ENCODE measurements at regions not wholly inside any gene's neighbourhood (a gene's known extent, or its start where the extent isn't known, plus 50 kb on each side); places are given as distances from the start of the nearest gene placed in this dataset.

DNA sequence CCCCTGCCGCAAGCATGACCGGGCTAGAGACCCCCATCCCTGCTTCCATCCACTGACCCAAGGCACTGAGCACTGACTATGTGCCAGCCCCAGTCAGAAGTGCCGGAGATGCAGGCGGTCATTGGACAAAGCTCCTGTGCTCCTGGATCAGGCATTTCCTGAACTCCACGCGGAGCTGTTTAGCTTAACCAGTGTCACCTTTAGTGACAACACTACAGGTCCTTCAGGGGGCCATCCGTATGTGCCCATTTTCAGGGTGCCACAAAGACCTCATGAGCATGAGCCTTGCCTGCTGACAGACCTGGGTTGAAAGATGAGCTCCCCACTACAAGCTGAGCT is 63.0 kb upstream of the FGF3 start:
- in situ Hi-C loops (cut with HindIII; ENCODE audit: extremely low pct_ligation_motif_present, low pct_unique_long_range_greater_than_20kb): no loop called here
- FAIRE-seq (no peak), DNase-seq (ENCODE audit: low spot score) (no peak), ATAC-seq (no peak)
- 74% methylated on average over 7 of the region's 7 CpGs for WGBS (ENCODE audit: low lambda C conversion rate)
- H3K9ac ChIP-seq (ENCODE audit: insufficient read depth, low read depth, low read length): no peak overlapping the region
- H3K4me2 ChIP-seq (ENCODE audit: low read depth, low read length): no peak overlapping the region
- no peaks in the 10 kb centered on the region for H3K36me3 ChIP-seq (replicated peaks in 1 of 2; ENCODE audit: control insufficient read depth in 1 of 2, insufficient read depth in 2 of 2, low read length in 2 of 2)
- intact Hi-C loops (cut with micrococcal nuclease; ENCODE audit: unreplicated experiment): no loop called here
- no peaks in the 10 kb centered on the region for H3K4me1 ChIP-seq (ENCODE audit: insufficient read depth, low read length)
- H3K27me3 ChIP-seq (ENCODE audit: control insufficient read depth in 1 of 2, insufficient read depth in 2 of 2, low read length in 2 of 2): peaks cover 7 to 41% of the 10 kb centered on the region in 2 experiments; a peak in 4 of 5 replicates
- no TSS peak for BruUV-seq (replicated peaks)
- H3K4me3 ChIP-seq (replicated peaks in 1 of 3; ENCODE audit: insufficient read depth in 1 of 3, low read depth in 2 of 3, low read length in 3 of 3): no peak overlapping the region
- H3K79me2 ChIP-seq (ENCODE audit: insufficient read depth, low read length): no peaks in the 10 kb centered on the region
- no peak overlapping the region for H2AFZ ChIP-seq (ENCODE audit: low read length)
- no peak overlapping the region for H3K27ac ChIP-seq (ENCODE audit: extremely low read length, insufficient read depth, low read length)
- H4K20me1 ChIP-seq (ENCODE audit: insufficient read depth, low read length): no peaks in the 10 kb centered on the region
- no peaks in the 10 kb centered on the region for H3K9me3 ChIP-seq (ENCODE audit: low read length)
- POLR2A ChIA-PET: no interaction called here
- CTCF ChIA-PET (ENCODE audit: low intra/inter-chr PET ratio, low total read pairs): no interaction called here
- TF ChIP-seq, protein P1, sequence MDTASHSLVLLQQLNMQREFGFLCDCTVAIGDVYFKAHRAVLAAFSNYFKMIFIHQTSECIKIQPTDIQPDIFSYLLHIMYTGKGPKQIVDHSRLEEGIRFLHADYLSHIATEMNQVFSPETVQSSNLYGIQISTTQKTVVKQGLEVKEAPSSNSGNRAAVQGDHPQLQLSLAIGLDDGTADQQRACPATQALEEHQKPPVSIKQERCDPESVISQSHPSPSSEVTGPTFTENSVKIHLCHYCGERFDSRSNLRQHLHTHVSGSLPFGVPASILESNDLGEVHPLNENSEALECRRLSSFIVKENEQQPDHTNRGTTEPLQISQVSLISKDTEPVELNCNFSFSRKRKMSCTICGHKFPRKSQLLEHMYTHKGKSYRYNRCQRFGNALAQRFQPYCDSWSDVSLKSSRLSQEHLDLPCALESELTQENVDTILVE (CRISPR knock-in tag; IDR thresholded peaks at IDR 0.05): no peak
- TF ChIP-seq ZNF3 (CRISPR knock-in tag; IDR thresholded peaks at IDR 0.05) (no peak), ZNF329 (CRISPR knock-in tag; IDR thresholded peaks at IDR 0.05; ENCODE audit: low read depth) (peak; percentile 96), KLF13 (CRISPR knock-in tag; IDR thresholded peaks at IDR 0.05) (no peak)

DNA sequence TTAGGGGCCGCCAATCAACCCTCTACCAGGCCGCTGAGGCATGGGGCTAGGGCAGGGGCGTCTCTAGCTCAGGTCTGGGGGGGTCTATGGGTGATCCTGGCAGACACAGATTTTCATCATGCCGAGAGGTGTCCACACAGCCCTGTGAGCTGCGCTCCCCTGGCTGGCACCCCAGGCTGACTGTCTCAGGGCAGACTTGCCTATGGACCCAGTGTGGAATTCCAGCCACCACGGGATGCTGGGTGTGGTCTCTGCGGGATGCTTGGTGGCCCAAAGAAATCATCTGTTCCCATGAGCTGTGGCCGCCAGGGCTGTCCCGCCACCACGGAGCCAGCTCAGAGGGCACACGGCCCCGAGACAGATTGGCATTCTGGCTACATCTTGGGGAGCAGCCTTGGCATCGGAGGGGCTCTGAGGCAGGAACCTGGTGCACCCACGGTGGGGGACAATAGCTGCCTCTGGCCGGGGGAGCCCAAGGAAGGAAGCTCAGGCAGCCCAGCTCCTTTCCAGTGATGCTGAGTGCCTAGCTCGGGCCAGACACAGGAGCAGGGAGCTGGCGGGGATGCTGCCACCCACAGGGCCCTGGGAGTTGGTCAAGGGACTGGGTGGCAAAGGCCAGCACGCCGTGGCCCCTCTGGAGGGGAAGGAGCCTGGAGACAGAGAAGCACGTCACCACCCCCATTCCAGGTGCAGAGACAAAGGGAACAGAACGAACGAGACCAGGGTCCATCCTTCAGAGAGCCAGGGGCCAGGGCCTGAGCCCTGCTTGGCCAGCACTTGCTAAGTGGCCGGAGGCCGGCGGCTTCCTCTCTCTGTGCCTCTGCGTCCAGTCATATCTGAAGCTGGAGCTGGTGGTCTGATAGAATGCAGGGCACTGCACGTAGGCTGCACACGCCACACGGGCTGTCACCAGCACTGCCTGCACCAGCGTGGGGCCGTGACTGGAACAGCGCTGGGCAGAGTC is 64.4 kb upstream of the FGF3 start:
- TF ChIP-seq SNRNP70 (IDR thresholded peaks at IDR 0.05; ENCODE audit: low read depth, low read length) (no peak), ZEB1 (IDR thresholded peaks at IDR 0.05; ENCODE audit: insufficient replicate concordance, low read depth) (no peak)
- ChIA-PET CTCF (ENCODE audit: low intra/inter-chr PET ratio, low total read pairs) (no interaction called here), POLR2A (no interaction called here)
- Histone ChIP-seq H3K4me2 (ENCODE audit: low read depth, low read length) (no peak overlapping the region), H3K27me3 (ENCODE audit: control insufficient read depth in 1 of 2, insufficient read depth in 2 of 2, low read length in 2 of 2) (peaks cover 4 to 41% of the 10 kb centered on the region in 2 experiments; a peak in 3 of 5 replicates), H3K36me3 (replicated peaks in 1 of 2; ENCODE audit: control insufficient read depth in 1 of 2, insufficient read depth in 2 of 2, low read length in 2 of 2) (no peaks in the 10 kb centered on the region), H3K9me3 (ENCODE audit: low read length) (no peaks in the 10 kb centered on the region), H2AFZ (ENCODE audit: low read length) (no peak overlapping the region), H3K4me3 (replicated peaks in 1 of 3; ENCODE audit: insufficient read depth in 1 of 3, low read depth in 2 of 3, low read length in 3 of 3) (no peak overlapping the region), H3K27ac (ENCODE audit: extremely low read length, insufficient read depth, low read length) (no peak overlapping the region), H4K20me1 (ENCODE audit: insufficient read depth, low read length) (no peaks in the 10 kb centered on the region), H3K79me2 (ENCODE audit: insufficient read depth, low read length) (no peaks in the 10 kb centered on the region), H3K9ac (ENCODE audit: insufficient read depth, low read depth, low read length) (no peak overlapping the region), H3K4me1 (ENCODE audit: insufficient read depth, low read length) (peaks cover 6% of the 10 kb centered on the region; the same call in 1 of the 2 replicates)
- BruUV-seq (replicated peaks): no TSS peak
- 26% methylated on average over 14 of the region's 32 CpGs for WGBS (ENCODE audit: low lambda C conversion rate)
- no peak for FAIRE-seq
- DNase-seq (ENCODE audit: low spot score): no peak
- in situ Hi-C loops (cut with HindIII; ENCODE audit: extremely low pct_ligation_motif_present, low pct_unique_long_range_greater_than_20kb): no loop called here
- ATAC-seq: no peak
- intact Hi-C loops (cut with micrococcal nuclease; ENCODE audit: unreplicated experiment): no loop called here

Data from HepG2 (cell line).